ENCODE measurements at regions not wholly inside any gene's neighbourhood (a gene's known extent, or its start where the extent isn't known, plus 50 kb on each side); places are given as distances from the start of the nearest gene placed in this dataset.
"Not testable (repeated sequence)": the region's sequence is repeated elsewhere in the genome, so short reads cannot be mapped to it uniquely, and the experiment has no call there.

GRCh38 chr10:46098386-46098785 lies 52.3 kb upstream of the MSMB start:
- Histone ChIP-seq H3K4me1 (ENCODE audit: control insufficient read depth, insufficient read depth, low read length) (no peaks in the 10 kb centered on the region), H3K4me3 (ENCODE audit: low read depth, low read length) (no peak overlapping the region), H3K27ac (ENCODE audit: extremely low read depth, low read depth, low read length) (no peak overlapping the region), H3K36me3 (ENCODE audit: control insufficient read depth in 2 of 2, insufficient read depth in 1 of 2, low read length in 2 of 2) (no peaks in the 10 kb centered on the region), H3K9me3 (ENCODE audit: control insufficient read depth, insufficient read depth, low read depth, low read length) (no peaks in the 10 kb centered on the region)
- POLR2A ChIA-PET = no interaction called here
- CTCF ChIA-PET = interaction anchor here (0.9 kb wide), 1 partner anchor 70 kb away, joined by 3 read pairs; no protein-coding TSS in a partner anchor
- no peak for TF ChIP-seq ZNF26 (tag by site-specific recombination; IDR thresholded peaks at IDR 0.05)
- no peak for TF ChIP-seq ZNF214 (tag by site-specific recombination; IDR thresholded peaks at IDR 0.05; ENCODE audit: borderline replicate concordance)
- TF ChIP-seq ZNF433 (tag by site-specific recombination; IDR thresholded peaks at IDR 0.05; ENCODE audit: low read depth) = no peak
- TF ChIP-seq ZNF426 (tag by site-specific recombination; IDR thresholded peaks at IDR 0.05) = no peak
- TF ChIP-seq YY1 (tag by site-specific recombination; IDR thresholded peaks at IDR 0.05) = no peak
- no peak for TF ChIP-seq ZFHX2 (tag by site-specific recombination; conservative IDR thresholded peaks at IDR 0.05)
- TF ChIP-seq PRDM4 (tag by site-specific recombination; IDR thresholded peaks at IDR 0.05) = no peak
- TF ChIP-seq ZNF830 (tag by site-specific recombination; IDR thresholded peaks at IDR 0.05; ENCODE audit: low read depth) = no peak
- TF ChIP-seq ZNF223 (tag by site-specific recombination; IDR thresholded peaks at IDR 0.05) = no peak
- TF ChIP-seq ZNF768 (tag by site-specific recombination; IDR thresholded peaks at IDR 0.05) = no peak
- TF ChIP-seq ZIC2 (tag by site-specific recombination; IDR thresholded peaks at IDR 0.05) = no peak
- TF ChIP-seq ZNF133 (tag by site-specific recombination; IDR thresholded peaks at IDR 0.05) = no peak
- no peak for TF ChIP-seq SP7 (tag by site-specific recombination; IDR thresholded peaks at IDR 0.05)
- TF ChIP-seq ZNF571 (tag by site-specific recombination; IDR thresholded peaks at IDR 0.05) = no peak
- TF ChIP-seq PRDM10 (tag by site-specific recombination; IDR thresholded peaks at IDR 0.05) = no peak
- TF ChIP-seq ZNF843 (tag by site-specific recombination; IDR thresholded peaks at IDR 0.05) = no peak
- no peak for TF ChIP-seq ZNF529 (tag by site-specific recombination; IDR thresholded peaks at IDR 0.05; ENCODE audit: insufficient replicate concordance)
- no peak for TF ChIP-seq ZNF366 (tag by site-specific recombination; conservative IDR thresholded peaks at IDR 0.05)

- CTCF ChIA-PET; POLR2A ChIA-PET; H3K4me1 ChIP-seq (ENCODE audit: control insufficient read depth, insufficient read depth, low read length): not testable (repeated sequence)
Measured at GRCh38 chr10:46098925-46099324, 52.9 kb upstream of the MSMB start.

More at GRCh38 chr10:46098925-46099324, 52.9 kb upstream of the MSMB start:
- not testable (repeated sequence) for H3K27ac ChIP-seq (ENCODE audit: extremely low read depth, low read depth, low read length); H3K36me3 ChIP-seq (ENCODE audit: control insufficient read depth in 2 of 2, insufficient read depth in 1 of 2, low read length in 2 of 2); H3K4me3 ChIP-seq (ENCODE audit: low read depth, low read length); H3K9me3 ChIP-seq (ENCODE audit: control insufficient read depth, insufficient read depth, low read depth, low read length)

All from HEK293 (cell line).